ENCODE measurements at regions not wholly inside any gene's neighbourhood (a gene's known extent, or its start where the extent isn't known, plus 50 kb on each side); places are given as distances from the start of the nearest gene placed in this dataset. TPM values are rescaled to one million over a fixed set of nuclear protein-coding genes. Genes with fewer than 3 reads are reported as not detected.
"Not testable (repeated sequence)": the region's sequence is repeated elsewhere in the genome, so short reads cannot be mapped to it uniquely, and the experiment has no call there.

- no peak for DNase-seq (ENCODE audit: low read depth)
- TF ChIP-seq, protein P1, sequence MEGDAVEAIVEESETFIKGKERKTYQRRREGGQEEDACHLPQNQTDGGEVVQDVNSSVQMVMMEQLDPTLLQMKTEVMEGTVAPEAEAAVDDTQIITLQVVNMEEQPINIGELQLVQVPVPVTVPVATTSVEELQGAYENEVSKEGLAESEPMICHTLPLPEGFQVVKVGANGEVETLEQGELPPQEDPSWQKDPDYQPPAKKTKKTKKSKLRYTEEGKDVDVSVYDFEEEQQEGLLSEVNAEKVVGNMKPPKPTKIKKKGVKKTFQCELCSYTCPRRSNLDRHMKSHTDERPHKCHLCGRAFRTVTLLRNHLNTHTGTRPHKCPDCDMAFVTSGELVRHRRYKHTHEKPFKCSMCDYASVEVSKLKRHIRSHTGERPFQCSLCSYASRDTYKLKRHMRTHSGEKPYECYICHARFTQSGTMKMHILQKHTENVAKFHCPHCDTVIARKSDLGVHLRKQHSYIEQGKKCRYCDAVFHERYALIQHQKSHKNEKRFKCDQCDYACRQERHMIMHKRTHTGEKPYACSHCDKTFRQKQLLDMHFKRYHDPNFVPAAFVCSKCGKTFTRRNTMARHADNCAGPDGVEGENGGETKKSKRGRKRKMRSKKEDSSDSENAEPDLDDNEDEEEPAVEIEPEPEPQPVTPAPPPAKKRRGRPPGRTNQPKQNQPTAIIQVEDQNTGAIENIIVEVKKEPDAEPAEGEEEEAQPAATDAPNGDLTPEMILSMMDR (IDR thresholded peaks at IDR 0.05; ENCODE audit: insufficient read depth, low read depth, low read length), result no peak
- no peak overlapping the region for H3K4me3 ChIP-seq (ENCODE audit: low read depth, low read length)
- peaks cover 7% of the 10 kb centered on the region for H3K27me3 ChIP-seq (ENCODE audit: control insufficient read depth, insufficient read depth, low read length)
- no peaks in the 10 kb centered on the region for H3K36me3 ChIP-seq (ENCODE audit: control insufficient read depth, insufficient read depth, low read length)
- CTCF ChIA-PET, result interaction anchor here (0.7 to 7.4 kb wide), 3 partner anchors 60 to 384 kb away, joined by 3 to 73 read pairs (median 7); partner anchors contain the start of gene BARX2
- POLR2A ChIA-PET, result no interaction called here
Observed at GRCh38 chr11:129749141-129749540, 66.5 kb upstream of the TMEM45B start.

GRCh38 chr11:129750343-129751292, 65.0 kb upstream of the TMEM45B start:
- POLR2A ChIA-PET, result no interaction called here
- CTCF ChIA-PET, result interaction anchor here (0.6 to 7.4 kb wide), 20 partner anchors 10 to 628 kb away, joined by 3 to 73 read pairs (median 4); partner anchors contain the start of gene BARX2
- Histone ChIP-seq H3K36me3 (ENCODE audit: control insufficient read depth, insufficient read depth, low read length) (no peaks in the 10 kb centered on the region), H3K4me3 (ENCODE audit: low read depth, low read length) (no peak overlapping the region), H3K27me3 (ENCODE audit: control insufficient read depth, insufficient read depth, low read length) (peaks cover 7% of the 10 kb centered on the region)
- DNase-seq (ENCODE audit: low read depth), result peak; percentile 2
- TF ChIP-seq, protein P1 (IDR thresholded peaks at IDR 0.05; ENCODE audit: insufficient read depth, low read depth, low read length), result peak; percentile 89

DNA sequence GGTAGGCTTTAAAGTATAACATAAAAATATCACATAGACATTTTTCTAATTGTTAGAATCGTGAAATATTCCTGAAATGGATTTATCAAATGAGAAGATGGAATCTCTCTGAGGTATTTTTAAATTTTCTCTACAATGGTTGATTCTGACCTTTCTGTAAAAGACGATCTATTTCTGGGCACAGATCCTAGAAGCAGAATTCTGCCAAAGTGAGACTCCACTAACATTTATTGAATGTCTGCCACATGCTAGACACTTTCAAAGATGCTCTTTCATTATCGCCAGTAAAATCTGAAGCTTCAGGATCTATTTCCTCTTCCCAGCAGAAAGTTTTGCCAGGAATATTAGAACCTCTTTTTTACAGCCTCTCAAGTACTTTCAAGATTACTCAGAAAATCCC, 64.1 kb upstream of the TMEM45B start:
- no peak overlapping the region for H3K4me3 ChIP-seq (ENCODE audit: low read depth, low read length)
- CTCF ChIA-PET, result interaction anchor here (0.6 to 7.4 kb wide), 12 partner anchors 9 to 629 kb away, joined by 3 to 73 read pairs (median 4); partner anchors contain the start of gene BARX2
- H3K27me3 ChIP-seq (ENCODE audit: control insufficient read depth, insufficient read depth, low read length), result peaks cover 7% of the 10 kb centered on the region
- no peak for DNase-seq (ENCODE audit: low read depth)
- no peaks in the 10 kb centered on the region for H3K36me3 ChIP-seq (ENCODE audit: control insufficient read depth, insufficient read depth, low read length)
- POLR2A ChIA-PET, result no interaction called here
- TF ChIP-seq, protein P1 (IDR thresholded peaks at IDR 0.05; ENCODE audit: insufficient read depth, low read depth, low read length), result no peak

DNA sequence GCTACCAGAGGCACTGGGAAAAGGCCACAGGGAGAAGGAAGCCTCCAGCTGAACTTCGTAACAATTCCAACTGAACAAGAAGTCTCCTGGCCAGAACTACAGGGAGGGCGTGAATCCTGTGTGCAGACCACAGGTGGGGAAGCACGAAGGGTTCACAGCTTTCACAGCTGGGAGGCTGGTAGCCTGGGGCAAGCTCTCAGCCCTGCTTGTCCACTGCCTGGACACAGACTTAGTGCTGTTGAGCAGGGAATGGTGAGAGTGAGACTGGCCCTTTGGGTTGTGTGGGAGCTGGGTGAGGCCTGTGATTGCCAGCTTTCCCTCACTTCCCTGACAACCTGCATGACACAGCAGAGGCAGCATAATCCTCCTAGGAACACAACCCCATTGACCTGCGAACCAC, 52.1 kb upstream of the TMEM45B start:
- H3K36me3 ChIP-seq (ENCODE audit: control insufficient read depth, insufficient read depth, low read length); H3K27me3 ChIP-seq (ENCODE audit: control insufficient read depth, insufficient read depth, low read length); H3K4me3 ChIP-seq (ENCODE audit: low read depth, low read length); DNase-seq (ENCODE audit: low read depth); POLR2A ChIA-PET: not testable (repeated sequence)
- CTCF ChIA-PET, result interaction anchor here (1.0 to 1.5 kb wide), 3 partner anchors 10 to 13 kb away, joined by 3 to 4 read pairs (median 4); no protein-coding TSS in a partner anchor

DNA sequence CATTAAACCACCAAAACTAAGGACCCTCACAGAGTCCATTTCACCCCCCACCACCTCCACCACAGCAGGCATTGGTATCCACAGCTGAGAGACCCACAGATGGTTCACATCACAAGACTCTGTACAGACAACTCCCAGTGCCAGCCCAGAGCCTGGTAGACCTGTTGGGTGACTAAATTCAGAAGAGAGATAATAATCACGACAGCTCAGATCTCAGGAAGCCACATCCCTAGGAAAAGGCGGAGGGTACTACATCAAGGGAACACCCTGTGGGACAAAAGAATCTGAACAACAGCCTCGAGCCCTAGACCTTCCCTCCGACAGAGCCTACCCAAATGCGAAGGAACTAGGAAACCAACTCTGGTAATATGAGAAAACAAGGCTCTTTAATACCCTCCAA, 51.4 kb upstream of the TMEM45B start:
- H3K27me3 ChIP-seq (ENCODE audit: control insufficient read depth, insufficient read depth, low read length); H3K4me3 ChIP-seq (ENCODE audit: low read depth, low read length); DNase-seq (ENCODE audit: low read depth); H3K36me3 ChIP-seq (ENCODE audit: control insufficient read depth, insufficient read depth, low read length); POLR2A ChIA-PET: not testable (repeated sequence)
- CTCF ChIA-PET, result interaction anchor here (1.0 to 1.5 kb wide), 3 partner anchors 11 to 14 kb away, joined by 3 to 4 read pairs (median 4); no protein-coding TSS in a partner anchor

Small RNA genes lying in the stretch of these regions (small RNA-seq; reads per million reads assigned to genes)
- not detected for gene RPS27P20 (ENCODE audit: insufficient read length, low read depth, low replicate concordance)

All from BJ (cell line).